GM18520 (cell line): ENCODE measurements at regions not wholly inside any gene's neighbourhood (a gene's known extent, or its start where the extent isn't known, plus 50 kb on each side); places are given as distances from the start of the nearest gene placed in this dataset.
"Not testable (repeated sequence)": the region's sequence is repeated elsewhere in the genome, so short reads cannot be mapped to it uniquely, and the experiment has no call there.

Experiments used
- ATAC-seq: cut with Tn5 transposase; IDR thresholded peaks from one replicate; pipeline ENCODE4 v1.9.1; 2021; ENCODE audit not compliant: unreplicated experiment

DNA sequence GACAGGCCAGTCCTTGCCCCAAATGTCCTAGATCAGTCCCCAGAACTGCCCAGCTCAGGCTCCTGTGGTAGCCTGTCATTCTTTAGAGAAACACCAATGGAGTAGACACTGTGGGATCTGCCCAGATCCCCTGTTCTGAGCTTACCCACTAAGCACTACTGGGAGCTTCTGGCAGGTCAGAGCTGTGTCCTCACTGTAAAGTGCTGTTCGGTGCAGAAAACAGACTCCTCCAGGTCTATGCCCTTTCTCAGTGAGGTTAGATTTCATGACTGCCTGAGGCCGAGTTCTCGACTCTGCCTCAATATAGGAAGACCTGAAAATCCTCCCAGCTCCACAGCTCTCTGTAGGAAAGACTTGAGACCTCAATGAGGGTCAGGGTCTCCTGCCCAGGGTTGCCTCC lies 67.5 kb upstream of the IGLL5 start:
- no peak for ATAC-seq

DNA sequence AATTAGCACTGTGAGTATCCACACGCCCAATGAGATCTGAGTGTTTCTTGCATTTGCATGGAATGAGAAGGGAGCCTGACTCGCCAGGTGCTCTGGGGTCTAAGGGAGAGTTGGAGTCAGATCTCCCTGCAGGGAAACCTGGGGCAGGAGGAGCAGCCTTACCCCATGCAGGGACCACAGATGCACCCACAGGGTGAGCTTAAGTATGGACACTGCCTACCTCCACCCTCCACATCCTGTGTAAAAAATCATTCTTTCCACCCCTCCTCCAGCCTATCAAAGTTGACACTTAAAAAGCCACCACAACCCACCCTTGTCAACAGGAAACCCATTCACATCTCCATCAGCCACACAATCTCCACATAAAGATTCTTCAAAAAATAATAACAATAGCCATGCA lies 67.0 kb upstream of the IGLL5 start:
- ATAC-seq: no peak

DNA sequence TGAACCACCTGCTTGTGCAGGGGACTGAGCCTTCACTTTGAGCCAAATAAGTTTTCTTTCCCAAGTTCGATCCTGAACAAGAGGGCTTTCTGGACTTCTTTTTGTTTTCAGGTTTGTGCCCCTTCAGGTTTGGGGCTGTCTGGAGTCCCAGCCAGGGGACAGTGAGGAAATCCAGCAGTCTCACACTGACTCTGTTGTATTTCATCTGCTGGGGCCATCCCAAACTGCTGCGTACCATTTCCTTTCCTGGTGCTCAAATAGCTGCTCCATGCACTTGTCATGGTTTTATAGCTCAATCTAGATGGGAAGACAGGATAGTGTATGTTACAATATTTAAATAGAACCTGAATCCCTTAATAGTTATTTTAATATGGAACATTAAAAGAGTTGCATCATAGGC lies 66.3 kb upstream of the IGLL5 start:
- ATAC-seq: no peak

DNA sequence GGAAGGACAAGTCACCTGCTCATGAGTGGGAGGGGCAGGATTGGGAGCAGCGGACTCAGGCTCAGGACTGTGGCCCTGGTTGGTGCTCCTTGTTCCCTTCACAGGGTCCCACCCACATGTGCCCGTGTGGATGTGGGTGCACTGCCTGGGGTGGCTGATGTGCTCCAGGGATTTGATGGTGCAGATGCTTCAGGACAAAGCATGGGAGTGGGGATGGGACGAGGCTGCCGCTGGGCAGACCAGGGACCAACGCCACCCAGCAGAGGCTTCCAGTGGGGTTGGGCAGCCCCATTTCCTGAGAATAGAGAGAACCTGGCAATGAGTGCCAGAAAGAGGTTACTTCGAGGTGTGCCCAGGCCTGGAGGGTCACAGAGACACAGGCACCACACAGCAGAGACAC lies 65.5 kb upstream of the IGLL5 start:
- no peak for ATAC-seq

DNA sequence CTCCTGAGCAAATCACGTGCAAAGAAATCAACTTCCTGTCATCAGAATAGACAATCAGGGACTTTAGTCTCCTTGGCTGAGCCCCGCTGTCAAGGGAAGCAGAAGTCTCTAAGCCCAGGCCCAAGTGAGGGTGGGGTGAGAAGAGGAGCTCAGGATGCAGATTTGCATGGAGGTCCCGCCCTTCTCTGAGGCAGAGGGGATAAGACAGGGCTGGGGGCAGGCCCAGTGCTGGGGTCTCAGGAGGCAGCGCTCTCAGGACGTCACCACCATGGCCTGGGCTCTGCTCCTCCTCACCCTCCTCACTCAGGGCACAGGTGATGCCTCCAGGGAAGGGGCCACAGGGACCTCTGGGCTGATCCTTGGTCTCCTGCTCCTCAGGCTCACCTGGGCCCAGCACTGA lies 65.1 kb upstream of the IGLL5 start:
- ATAC-seq: not testable (repeated sequence)

DNA sequence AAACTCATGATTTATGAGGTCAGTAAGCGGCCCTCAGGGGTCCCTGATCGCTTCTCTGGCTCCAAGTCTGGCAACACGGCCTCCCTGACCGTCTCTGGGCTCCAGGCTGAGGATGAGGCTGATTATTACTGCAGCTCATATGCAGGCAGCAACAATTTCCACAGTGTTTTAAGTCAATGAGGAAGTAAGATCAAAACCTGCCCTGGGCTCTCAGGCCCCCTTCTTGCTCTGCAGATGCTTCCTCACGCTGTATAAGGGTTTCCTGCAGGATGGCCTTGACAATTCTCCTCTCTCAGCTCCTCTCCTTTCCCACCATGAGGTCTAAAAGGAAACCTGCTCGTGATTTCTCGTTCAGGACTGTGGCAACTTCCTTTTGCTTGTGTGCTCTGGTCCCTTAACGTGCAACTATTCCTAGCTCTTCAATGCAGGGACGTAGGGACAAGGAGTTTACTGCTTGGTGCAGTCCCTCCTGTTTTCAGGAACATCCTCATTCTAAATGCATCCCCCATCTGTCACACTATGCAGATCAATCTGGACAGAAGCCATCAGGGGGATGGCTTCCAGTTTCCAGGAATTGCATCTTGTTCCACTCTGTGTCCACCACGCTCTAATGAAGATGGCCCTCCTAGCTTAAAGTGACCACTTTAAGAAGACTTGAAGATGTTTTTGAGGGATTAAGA lies 64.3 kb upstream of the IGLL5 start:
- no peak for ATAC-seq

DNA sequence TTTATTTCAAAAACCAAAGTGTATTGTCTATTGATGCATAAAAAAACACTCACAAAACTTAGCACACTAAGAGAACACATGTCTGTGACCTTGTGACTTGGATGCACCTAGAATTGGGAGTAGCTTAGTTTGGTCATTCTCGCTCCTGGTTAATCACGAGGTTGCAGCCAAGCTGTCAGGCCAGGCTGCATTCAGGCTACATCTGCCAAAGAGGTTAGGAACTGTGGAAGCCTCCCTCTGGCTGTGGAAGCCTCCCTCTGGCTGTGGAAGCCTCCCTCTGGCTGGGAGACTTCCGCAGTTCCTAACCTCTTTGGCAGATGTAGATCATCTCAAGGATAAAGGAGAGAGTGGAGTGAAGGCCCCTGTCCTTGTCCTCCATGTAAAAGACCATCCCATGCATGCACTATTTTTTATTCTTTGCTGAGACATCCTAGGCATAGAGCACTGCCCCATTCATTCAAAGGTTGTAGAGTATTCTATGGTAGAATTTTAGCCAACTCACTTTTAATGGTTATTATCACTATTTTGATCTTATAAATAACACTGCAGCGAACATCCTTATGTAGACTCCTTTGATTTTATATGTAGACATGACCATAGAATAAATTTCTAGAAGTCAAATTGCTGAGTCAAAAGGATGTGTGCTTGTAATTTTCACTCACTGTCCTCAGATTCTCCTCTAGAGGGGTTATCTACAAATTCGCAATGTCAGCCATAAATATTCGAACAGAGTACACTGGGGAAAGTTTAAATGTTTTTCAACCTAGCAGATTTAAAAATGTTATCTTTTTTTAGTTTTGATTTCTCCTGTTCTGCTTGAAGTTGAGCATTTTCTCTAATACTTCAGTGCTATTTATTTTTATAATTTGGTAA lies 63.0 kb upstream of the IGLL5 start:
- no peak for ATAC-seq

DNA sequence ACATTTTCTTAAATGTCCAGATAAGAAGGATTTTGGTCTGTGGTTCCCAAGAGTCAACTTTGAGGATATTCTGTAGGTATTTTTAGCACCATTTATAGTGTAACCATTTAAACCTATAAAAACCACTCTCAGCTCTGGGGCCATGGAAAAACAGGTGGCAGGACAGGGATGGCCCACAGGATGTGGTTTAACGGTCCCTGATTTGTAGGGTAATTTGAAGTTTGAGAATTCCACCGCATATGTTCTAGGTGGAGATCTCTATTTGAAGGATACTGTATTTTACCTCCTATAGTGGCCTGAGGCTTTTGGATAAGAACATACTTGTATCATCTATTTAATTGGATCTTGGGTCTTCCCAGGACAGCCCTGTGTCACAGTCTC lies 62.4 kb upstream of the IGLL5 start:
- no peak for ATAC-seq

DNA sequence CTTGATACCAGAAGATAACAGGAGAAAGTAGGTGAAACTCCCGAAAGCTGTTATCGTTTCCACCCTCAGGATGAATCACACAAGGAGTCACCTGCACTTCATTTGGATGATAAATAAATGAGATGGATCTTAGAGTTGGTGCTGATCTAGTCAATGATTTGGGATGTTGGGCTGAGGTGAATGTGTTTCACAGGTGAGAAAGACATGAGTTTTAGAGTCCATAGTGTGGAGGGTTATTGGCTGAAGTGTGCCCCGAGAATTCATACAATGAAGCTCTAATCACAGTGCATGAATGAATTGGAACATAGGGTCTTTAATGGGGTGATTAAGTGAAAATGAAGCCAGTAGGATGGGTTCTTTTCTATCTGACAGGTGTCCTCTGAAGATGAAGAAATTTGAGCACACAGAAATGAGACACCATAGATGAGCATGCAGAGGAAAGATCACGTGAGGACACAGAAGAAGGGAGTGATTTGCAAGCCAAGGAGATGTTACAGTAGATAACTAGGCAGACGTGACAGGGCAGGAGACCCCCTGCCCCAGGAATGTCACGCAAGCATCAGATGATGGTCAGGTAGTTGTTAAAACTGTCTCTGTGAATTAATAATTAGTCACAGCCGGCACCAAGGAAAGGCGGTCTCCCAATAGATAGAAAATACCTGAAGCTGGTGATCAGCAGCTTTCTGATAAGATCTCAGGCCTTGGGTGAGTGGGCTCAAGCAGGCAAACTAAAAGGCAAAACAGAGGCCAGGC lies 60.3 kb upstream of the IGLL5 start:
- no peak for ATAC-seq

DNA sequence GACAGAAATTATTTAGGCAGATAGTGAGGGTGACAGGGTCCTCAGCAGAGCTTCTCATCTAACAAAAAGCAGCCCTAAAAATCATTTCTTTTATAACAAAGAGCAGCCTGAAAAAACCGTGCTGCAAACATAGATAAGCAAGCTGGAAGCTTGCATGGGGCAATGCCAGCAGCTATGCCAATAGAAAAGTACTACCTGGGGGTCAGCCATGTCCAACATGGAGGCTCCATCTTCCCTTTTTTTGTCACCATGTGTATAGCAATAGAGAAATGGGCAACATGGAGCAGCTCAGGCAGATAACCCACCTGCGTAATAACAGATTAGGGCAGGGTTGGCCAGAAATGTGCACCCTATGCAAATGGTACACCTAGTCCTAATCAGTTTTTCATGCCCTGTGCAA lies 57.4 kb upstream of the IGLL5 start:
- ATAC-seq: no peak

DNA sequence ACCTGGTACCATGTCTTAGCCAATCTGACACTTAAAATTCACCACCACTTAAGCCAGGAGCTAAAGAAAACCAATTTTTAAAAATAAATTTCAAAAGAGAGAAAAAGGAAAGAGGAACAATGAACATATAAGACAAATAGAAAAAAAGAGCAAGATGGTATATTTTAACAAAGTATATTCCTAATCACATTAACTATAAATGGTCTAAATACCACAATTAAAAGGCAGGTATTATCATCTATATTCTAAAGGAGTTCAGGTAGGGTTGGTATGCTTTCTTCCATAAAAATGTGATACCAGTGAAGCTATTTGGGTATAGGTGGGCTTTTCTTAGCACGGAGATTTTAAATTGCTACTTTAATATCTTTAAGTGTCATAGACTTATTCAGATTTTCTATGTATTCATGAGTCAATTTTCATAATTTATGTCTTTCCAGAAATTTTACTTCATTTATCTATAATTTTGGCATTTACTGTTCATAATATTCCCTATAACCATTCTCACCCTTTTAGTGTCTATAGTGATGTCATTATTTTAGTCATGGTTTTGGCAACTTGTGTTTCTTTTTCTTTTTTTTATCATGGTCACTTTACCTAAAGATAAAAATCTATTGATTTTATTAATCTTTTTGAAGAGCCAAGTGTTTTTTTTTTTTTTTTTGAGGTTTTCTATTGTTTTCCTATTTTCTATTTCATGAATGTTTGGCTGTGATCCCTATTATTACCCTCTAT lies 56.5 kb upstream of the IGLL5 start:
- ATAC-seq: no peak

DNA sequence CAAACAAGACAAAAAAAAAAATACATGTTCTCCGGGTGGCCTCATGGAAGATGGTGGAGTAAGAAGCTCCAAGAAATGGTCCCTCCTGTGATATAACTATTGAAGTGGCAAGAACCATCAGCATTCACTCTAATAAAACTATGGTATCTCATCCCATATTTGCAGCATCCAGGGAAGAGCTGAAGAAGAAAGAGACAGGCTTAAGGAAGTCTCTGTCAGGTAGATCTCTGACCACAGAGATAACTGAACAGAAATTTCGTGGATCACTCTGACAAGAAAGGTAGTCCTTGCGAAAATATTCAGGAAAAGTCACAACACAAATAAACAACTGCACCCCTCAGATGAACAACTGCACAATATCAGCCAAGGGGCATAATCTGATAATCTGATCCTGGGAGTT lies 54.6 kb upstream of the IGLL5 start:
- no peak for ATAC-seq

DNA sequence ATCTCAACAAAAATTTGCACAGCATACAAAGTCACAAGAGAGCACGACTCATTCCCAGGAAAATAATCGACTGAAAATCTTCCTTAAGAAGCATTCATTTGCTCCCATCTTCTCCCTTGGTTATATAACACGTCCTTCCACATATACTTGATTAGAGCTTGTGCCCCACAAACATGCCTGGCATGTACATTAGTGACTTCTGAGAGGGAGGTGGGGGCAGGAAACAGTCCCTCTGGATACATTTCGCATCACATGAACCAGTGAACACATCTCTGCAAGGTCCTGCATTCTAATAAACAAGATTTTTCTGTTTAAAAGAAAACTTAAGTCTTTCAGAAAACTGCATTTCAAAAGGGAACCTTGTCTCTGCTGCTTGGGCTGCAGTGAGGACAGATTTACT lies 54.1 kb upstream of the IGLL5 start:
- no peak for ATAC-seq

DNA sequence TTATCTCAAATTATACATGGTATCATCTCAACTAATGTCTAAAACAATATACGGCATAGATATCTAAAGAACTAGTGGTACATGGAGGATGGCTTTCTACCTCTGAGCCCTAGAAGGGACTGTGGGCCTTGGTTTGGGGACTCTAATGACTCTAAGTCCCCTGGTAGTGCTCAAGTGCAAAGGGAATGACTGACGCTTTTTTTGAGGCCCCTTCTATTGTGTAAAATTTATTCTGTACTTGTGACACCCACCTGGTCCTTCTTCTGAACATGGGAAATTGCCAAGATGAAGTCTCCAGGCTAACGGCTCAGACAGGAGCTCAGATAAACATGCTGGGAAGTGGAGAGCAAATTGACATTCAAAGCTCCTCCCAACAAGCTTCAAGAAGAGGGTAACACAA lies 53.4 kb upstream of the IGLL5 start:
- no peak for ATAC-seq

DNA sequence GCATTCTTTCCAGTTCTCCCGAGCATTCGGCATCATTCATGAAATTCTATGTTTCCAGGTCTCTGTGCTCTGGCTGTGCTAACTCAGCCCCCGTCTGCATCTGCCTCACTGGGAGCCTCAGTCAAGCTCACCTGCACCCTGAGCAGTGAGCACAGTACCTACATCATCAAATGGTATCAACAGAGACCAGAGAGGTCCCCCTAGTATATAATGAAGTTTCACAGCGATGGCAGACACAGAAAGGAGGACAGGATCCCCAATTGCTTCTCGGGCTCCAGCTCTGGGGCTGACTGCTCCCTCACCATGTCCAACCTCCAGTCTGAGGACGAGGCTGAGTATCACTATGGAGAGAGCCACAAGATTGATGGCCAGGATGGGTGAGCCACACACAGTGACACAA lies 52.8 kb upstream of the IGLL5 start:
- no peak for ATAC-seq

DNA sequence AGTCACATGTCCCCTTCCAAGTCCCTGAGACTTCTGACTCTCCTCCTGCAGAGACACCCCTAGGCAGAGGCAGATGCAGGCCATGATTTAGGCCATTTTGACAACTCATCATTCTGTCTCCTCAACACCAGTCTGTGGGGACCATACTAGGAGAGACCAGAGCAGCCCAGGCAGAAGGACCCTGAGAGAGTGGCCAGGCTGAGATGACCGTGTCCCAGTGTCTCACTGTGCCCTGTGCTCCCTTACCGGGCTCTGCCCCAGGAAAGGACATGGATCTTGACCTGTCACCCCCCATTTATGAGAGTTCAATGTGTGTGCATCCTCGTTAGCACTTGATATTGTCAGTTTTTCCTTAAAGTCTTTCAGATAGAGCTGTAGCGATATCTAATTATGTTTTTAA lies 52.4 kb upstream of the IGLL5 start:
- ATAC-seq: no peak

DNA sequence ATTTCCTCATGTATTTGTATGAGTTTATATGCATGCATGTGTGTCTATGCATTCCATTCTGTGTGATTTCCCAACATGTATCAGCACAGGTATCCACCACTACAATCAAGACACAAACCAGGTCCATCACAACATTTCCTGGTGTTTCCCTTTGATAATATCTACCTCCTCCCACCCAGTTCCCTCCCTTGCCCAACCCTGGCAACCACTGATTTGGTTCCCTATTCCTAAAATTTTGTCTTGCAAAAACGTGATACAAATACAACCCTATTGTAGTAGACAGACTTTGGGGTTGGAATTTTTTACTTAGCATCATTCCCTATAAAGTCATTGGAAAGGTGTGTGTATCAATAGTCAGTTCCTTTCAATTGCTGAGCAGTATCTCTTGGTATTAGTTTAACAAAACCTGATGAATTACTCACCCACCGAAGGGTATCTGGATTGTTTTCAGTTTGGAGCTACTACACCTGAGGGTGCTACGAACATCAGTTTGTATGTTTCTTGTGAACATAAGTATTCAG lies 51.8 kb upstream of the IGLL5 start:
- ATAC-seq: no peak

DNA sequence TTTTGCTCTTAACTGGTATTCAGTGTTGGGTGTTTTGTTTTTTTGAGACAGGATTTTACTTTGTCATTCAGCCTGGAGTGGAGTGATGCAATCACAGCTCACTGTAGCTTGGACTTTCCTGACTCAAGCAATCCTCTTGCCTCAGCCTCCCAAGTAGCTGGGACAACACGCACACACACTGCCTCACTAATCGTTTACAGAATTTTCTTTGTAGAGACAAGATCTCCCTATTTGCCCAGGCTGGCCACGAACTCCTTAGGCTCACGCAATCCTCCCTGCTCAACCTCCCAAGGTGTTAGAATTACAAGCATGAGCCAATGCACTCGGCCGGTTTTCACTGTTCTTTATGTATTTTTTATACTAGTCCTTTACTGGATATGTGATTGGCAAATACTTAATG lies 51.0 kb upstream of the IGLL5 start:
- no peak for ATAC-seq
